Effector memory CD4-positive, alpha-beta T cell (primary cell): ENCODE measurements at regions not wholly inside any gene's neighbourhood (a gene's known extent, or its start where the extent isn't known, plus 50 kb on each side); places are given as distances from the start of the nearest gene placed in this dataset.

Source experiments
- DNase-seq, 3 donors: peaks; one replicate each; pipeline ENCODE4 v3.0.0-alpha.2; 2020
- H3K27ac ChIP-seq: 2 replicates; pipeline ENCODE4 v1.7.0; 2013; ENCODE audit warnings: mild to moderate bottlenecking, low read length, moderate library complexity; ENCODE audit not compliant: insufficient read depth, poor library complexity, severe bottlenecking
- H3K27me3 ChIP-seq: replicated peaks from 2 replicates; pipeline ENCODE4 v1.7.0; 2013; ENCODE audit warnings: mild to moderate bottlenecking, low read length; ENCODE audit not compliant: insufficient read depth, control insufficient read depth, poor library complexity, severe bottlenecking
- H3K36me3 ChIP-seq: 2 replicates; pipeline ENCODE4 v1.7.0; 2013; ENCODE audit warnings: mild to moderate bottlenecking, low read length, moderate library complexity; ENCODE audit not compliant: control insufficient read depth, insufficient read depth
- H3K4me1 ChIP-seq: 2 replicates; pipeline ENCODE4 v1.7.0; 2013; ENCODE audit warnings: low read length, mild to moderate bottlenecking; ENCODE audit not compliant: control insufficient read depth, insufficient read depth, poor library complexity, severe bottlenecking
- H3K4me3 ChIP-seq: 2 replicates; pipeline ENCODE4 v1.7.0; 2013; ENCODE audit warnings: low read length, low read depth, mild to moderate bottlenecking; ENCODE audit not compliant: insufficient read depth, poor library complexity, severe bottlenecking
- H3K9me3 ChIP-seq: 2 replicates; pipeline ENCODE4 v1.7.0; 2013; ENCODE audit warnings: mild to moderate bottlenecking, low read length, moderate library complexity; ENCODE audit not compliant: control insufficient read depth

GRCh38 chr6:166019214-166019613 is 148.4 kb downstream of the TBXT start:
- Histone ChIP-seq H3K27me3 (no peaks in the 10 kb centered on the region), H3K9me3 (no peaks in the 10 kb centered on the region), H3K4me1 (no peaks in the 10 kb centered on the region), H3K4me3 (no peak overlapping the region), H3K27ac (no peak overlapping the region), H3K36me3 (no peaks in the 10 kb centered on the region)
- DNase-seq = no peak

GRCh38 chr6:166017032-166017635 is 150.5 kb downstream of the TBXT start:
- Histone ChIP-seq H3K4me3 (no peak overlapping the region), H3K9me3 (no peaks in the 10 kb centered on the region), H3K27me3 (no peaks in the 10 kb centered on the region), H3K36me3 (no peaks in the 10 kb centered on the region), H3K27ac (no peak overlapping the region), H3K4me1 (no peaks in the 10 kb centered on the region)
- DNase-seq = no peak

- DNase-seq = no peak
- Histone ChIP-seq H3K4me1 (no peaks in the 10 kb centered on the region), H3K27ac (no peak overlapping the region), H3K36me3 (no peaks in the 10 kb centered on the region), H3K27me3 (no peaks in the 10 kb centered on the region), H3K4me3 (no peak overlapping the region), H3K9me3 (no peaks in the 10 kb centered on the region)
These were observed 152.7 kb downstream of the TBXT start for GRCh38 chr6:166014966-166015365.

- Histone ChIP-seq H3K27ac (no peak overlapping the region), H3K4me3 (no peak overlapping the region), H3K9me3 (no peaks in the 10 kb centered on the region), H3K36me3 (no peaks in the 10 kb centered on the region), H3K27me3 (peaks cover 14% of the 10 kb centered on the region), H3K4me1 (no peaks in the 10 kb centered on the region)
- DNase-seq = no peak
These were observed 157.3 kb downstream of the TBXT start for GRCh38 chr6:166010136-166010960.

GRCh38 chr6:166009385-166010031 is 158.1 kb downstream of the TBXT start:
- H3K27ac ChIP-seq = no peak overlapping the region
- H3K4me1 ChIP-seq = no peaks in the 10 kb centered on the region
- no peak for DNase-seq
- H3K4me3 ChIP-seq = no peak overlapping the region
- H3K36me3 ChIP-seq = no peaks in the 10 kb centered on the region
- H3K9me3 ChIP-seq = no peaks in the 10 kb centered on the region
- H3K27me3 ChIP-seq = peaks cover 15% of the 10 kb centered on the region

- DNase-seq = no peak
- Histone ChIP-seq H3K27me3 (peaks cover 15% of the 10 kb centered on the region), H3K36me3 (no peaks in the 10 kb centered on the region), H3K4me3 (no peak overlapping the region), H3K4me1 (no peaks in the 10 kb centered on the region), H3K9me3 (no peaks in the 10 kb centered on the region), H3K27ac (no peak overlapping the region)
These were observed 158.9 kb downstream of the TBXT start for GRCh38 chr6:166008441-166009369.

GRCh38 chr6:166007349-166008263 is 160.0 kb downstream of the TBXT start:
- Histone ChIP-seq H3K36me3 (no peaks in the 10 kb centered on the region), H3K27me3 (peaks cover 15% of the 10 kb centered on the region), H3K4me1 (no peaks in the 10 kb centered on the region), H3K9me3 (no peaks in the 10 kb centered on the region), H3K4me3 (no peak overlapping the region), H3K27ac (no peak overlapping the region)
- DNase-seq = no peak

GRCh38 chr6:166006900-166007301 is 160.8 kb downstream of the TBXT start:
- Histone ChIP-seq H3K36me3 (no peaks in the 10 kb centered on the region), H3K4me3 (no peak overlapping the region), H3K27ac (no peak overlapping the region), H3K9me3 (no peaks in the 10 kb centered on the region), H3K4me1 (no peaks in the 10 kb centered on the region), H3K27me3 (peaks cover 15% of the 10 kb centered on the region)
- DNase-seq = no peak
